D721Med (cell line): ENCODE measurements at regions not wholly inside any gene's neighbourhood (a gene's known extent, or its start where the extent isn't known, plus 50 kb on each side); places are given as distances from the start of the nearest gene placed in this dataset.

Experiments used
- DNase-seq: peaks from one replicate; pipeline ENCODE4 v3.0.0; 2011; ENCODE audit warnings: low spot score; ENCODE audit not compliant: insufficient read length
- FAIRE-seq: peaks from 2 replicates; lab custom pipeline; 2011; peaks lifted over from hg19 to GRCh38; lab: Jason Lieb, UNC
- TF ChIP-seq, protein P1 (sequence below): IDR thresholded peaks from 2 replicates; pipeline ENCODE4 v1.5.1; 2012; ENCODE audit warnings: mild to moderate bottlenecking, control low read depth; ENCODE audit not compliant: insufficient read depth; ENCODE audit errors: missing control alignments

- FAIRE-seq (no peak), DNase-seq (no peak)
- TF ChIP-seq, protein P1, sequence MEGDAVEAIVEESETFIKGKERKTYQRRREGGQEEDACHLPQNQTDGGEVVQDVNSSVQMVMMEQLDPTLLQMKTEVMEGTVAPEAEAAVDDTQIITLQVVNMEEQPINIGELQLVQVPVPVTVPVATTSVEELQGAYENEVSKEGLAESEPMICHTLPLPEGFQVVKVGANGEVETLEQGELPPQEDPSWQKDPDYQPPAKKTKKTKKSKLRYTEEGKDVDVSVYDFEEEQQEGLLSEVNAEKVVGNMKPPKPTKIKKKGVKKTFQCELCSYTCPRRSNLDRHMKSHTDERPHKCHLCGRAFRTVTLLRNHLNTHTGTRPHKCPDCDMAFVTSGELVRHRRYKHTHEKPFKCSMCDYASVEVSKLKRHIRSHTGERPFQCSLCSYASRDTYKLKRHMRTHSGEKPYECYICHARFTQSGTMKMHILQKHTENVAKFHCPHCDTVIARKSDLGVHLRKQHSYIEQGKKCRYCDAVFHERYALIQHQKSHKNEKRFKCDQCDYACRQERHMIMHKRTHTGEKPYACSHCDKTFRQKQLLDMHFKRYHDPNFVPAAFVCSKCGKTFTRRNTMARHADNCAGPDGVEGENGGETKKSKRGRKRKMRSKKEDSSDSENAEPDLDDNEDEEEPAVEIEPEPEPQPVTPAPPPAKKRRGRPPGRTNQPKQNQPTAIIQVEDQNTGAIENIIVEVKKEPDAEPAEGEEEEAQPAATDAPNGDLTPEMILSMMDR: no peak
Measured at GRCh38 chr6:101294676-101295075, 98.8 kb upstream of the GRIK2 start.

DNA sequence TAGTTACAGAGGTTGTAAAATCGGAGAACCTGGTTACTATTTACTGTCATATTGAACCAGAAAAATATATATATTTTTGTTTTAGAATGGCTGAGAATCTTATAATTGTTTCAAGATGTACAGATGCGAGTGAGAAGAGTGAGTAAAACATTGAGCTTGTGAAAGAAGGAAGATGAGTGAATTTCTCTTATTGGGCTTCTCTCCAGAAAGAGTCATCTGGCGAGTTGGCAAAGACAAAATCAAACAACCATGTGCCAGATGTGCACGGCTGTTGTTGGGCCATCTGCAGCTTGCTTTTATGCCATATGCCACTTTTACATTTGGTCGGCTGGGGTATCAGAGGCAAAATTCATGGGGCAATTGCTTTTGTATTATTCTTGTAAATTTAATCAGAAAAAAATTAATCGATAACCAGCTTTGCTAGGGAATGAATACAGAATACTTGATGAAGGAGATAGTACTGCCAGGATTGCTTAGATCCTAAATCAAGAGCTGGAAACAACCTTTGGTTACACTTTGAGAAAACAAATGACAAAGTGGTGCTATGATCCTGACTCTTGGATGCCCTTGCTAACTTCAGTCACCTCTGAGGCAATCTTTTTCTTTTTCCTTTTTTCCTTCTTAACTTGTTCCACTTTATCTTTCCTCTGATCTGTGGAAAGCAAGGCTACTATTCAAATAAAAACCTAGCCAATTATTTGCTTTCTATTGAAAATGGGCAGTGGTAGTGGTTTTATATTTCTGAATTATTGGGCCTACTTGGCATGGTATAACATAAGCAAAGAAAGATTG is 97.1 kb upstream of the GRIK2 start:
- FAIRE-seq: no peak

DNA sequence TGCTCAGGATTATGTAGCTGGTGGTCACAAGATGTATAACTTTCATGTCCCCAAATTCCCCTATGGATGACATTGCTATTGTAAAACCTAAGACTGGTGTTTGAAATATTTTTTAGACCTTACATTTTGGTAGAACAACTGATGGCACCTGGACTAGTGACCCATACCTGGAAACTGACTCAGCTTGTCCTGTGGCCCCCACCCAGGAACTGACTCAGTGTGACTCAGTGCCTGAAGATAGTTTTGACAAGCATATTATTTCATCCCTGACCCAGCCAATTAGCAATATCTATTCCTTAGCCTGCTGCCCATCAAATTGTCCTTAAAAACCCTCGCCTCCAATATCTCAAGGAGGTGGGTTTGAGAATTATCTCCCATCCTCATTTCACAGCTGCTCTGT is 90.9 kb upstream of the GRIK2 start:
- DNase-seq (no peak), FAIRE-seq (no peak)
- TF ChIP-seq, protein P1: no peak

More for the DNA sequence above, 97.1 kb upstream of the GRIK2 start:
- DNase-seq: no peak
- TF ChIP-seq, protein P1: no peak

DNA sequence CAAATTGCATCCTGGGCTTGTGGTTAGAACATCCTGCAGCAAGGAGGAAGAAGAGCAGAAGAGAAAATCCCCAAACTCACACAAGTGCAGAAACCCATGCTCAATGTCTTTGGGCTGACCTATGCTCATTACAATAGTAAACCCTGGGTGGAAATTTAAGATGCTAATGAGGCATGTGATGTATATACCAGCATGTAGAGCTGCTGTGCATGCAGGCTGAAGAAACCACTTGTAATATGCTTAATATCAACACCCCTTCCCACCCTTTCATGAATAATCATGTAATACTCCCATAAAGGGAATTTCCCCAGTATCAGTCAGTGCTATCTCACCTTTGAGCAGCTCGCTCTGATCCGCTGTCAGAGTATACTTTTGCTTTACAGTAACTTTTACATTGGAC is 90.0 kb upstream of the GRIK2 start:
- TF ChIP-seq, protein P1: no peak
- FAIRE-seq (no peak), DNase-seq (no peak)

- TF ChIP-seq, protein P1: no peak
- no peak for DNase-seq
- no peak for FAIRE-seq
Measured at GRCh38 chr6:101312652-101313051, 80.9 kb upstream of the GRIK2 start.

DNA sequence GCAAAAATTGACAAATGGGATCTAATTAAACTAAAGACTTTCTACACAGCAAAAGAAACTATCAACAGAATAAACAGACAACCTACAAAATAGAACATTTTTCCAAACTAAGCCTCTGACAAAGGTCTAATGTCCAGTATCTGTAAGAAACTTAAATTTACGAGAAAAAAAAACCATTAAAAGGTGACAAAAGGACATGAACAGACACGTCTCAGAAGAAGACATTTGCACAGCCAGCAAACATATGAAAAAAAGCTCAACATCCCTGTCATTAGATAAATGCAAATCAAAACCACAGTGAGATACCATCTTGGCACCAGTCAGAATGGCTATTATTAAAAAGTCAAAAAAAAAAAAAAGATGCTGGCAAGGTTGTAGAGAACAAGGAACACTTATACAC is 70.6 kb upstream of the GRIK2 start:
- DNase-seq: no peak
- TF ChIP-seq, protein P1: no peak
- no peak for FAIRE-seq

- DNase-seq (no peak), FAIRE-seq (no peak)
- TF ChIP-seq, protein P1: no peak
Measured at GRCh38 chr6:101326411-101326810, 67.1 kb upstream of the GRIK2 start.
